HEK293 (cell line): ENCODE measurements at regions not wholly inside any gene's neighbourhood (a gene's known extent, or its start where the extent isn't known, plus 50 kb on each side); places are given as distances from the start of the nearest gene placed in this dataset.

Experiments
- CTCF ChIA-PET: fragments of 350-600 bp; formaldehyde crosslinking; extraction: SDS; loops from one replicate; lab custom pipeline; 2021; ENCODE audit warnings: antibody characterized with exemption; lab: Yijun Ruan, JAX
- POLR2A ChIA-PET: fragments of 300-600 bp; formaldehyde crosslinking; extraction: SDS; loops from one replicate; lab custom pipeline; 2020; ENCODE audit warnings: antibody characterized with exemption, inconsistent platforms; lab: Yijun Ruan, JAX
- H3K27ac ChIP-seq: fragments of 200-500 bp; sonication (Bioruptor generic); 2 replicates; pipeline ENCODE4 v1.5.1; 2014; ENCODE audit warnings: low read depth, low read length, control low read depth, inconsistent platforms; ENCODE audit errors: extremely low read depth
- H3K36me3 ChIP-seq, 2 experiments: fragments of 200-500 bp in 1 of 2; sonication (Bioruptor generic) in 1 of 2; 1 replicate in 1 of 2; 2 replicates in 1 of 2; pipeline ENCODE4 v1.5.1; 2014 to 2017; ENCODE audit warnings: inconsistent platforms in 2 of 2, low read length in 2 of 2; ENCODE audit not compliant: control insufficient read depth in 2 of 2, insufficient read depth in 1 of 2
- H3K4me1 ChIP-seq: fragments of 200-500 bp; sonication (Bioruptor generic); 2 replicates; pipeline ENCODE4 v1.5.1; 2014; ENCODE audit warnings: mild to moderate bottlenecking, low read length, inconsistent platforms; ENCODE audit not compliant: control insufficient read depth, insufficient read depth
- H3K4me3 ChIP-seq: 2 replicates; pipeline ENCODE4 v1.5.1; 2011; ENCODE audit warnings: low read depth, mild to moderate bottlenecking, control low read depth, low read length, moderate library complexity
- H3K9me3 ChIP-seq: fragments of 200-500 bp; sonication (Bioruptor generic); 2 replicates; pipeline ENCODE4 v1.5.1; 2014; ENCODE audit warnings: low read depth, low read length, inconsistent platforms; ENCODE audit not compliant: control insufficient read depth, insufficient read depth
- ATF2 ChIP-seq: fragments of 450-650 bp; formaldehyde crosslinking; IDR thresholded peaks from 2 replicates; pipeline ENCODE4 v1.5.1; 2016; ENCODE audit warnings: missing biosample characterization, missing genetic modification characterization, low read depth
- FEZF1 ChIP-seq: fragments of 450-650 bp; formaldehyde crosslinking; IDR thresholded peaks from 2 replicates; pipeline ENCODE4 v1.5.1; 2016; ENCODE audit warnings: missing biosample characterization, missing genetic modification characterization
- KLF17 ChIP-seq: fragments of 450-650 bp; formaldehyde crosslinking; IDR thresholded peaks from 2 replicates; pipeline ENCODE4 v1.5.1; 2016; ENCODE audit warnings: missing biosample characterization, missing genetic modification characterization
- MEIS1 ChIP-seq: sonication (generic); formaldehyde crosslinking; IDR thresholded peaks from 2 replicates; pipeline ENCODE4 v1.8.1; 2022; ENCODE audit warnings: missing genetic modification reagents, mild to moderate bottlenecking, borderline replicate concordance
- ZNF121 ChIP-seq: fragments of 450-650 bp; formaldehyde crosslinking; IDR thresholded peaks from 2 replicates; pipeline ENCODE4 v1.5.1; 2016; ENCODE audit warnings: missing biosample characterization, missing genetic modification characterization
- ZNF266 ChIP-seq: fragments of 450-650 bp; formaldehyde crosslinking; IDR thresholded peaks from 2 replicates; pipeline ENCODE4 v1.5.1; 2016; ENCODE audit warnings: missing biosample characterization, missing genetic modification characterization, low read depth
- ZNF518A ChIP-seq: fragments of 450-650 bp; formaldehyde crosslinking; conservative IDR thresholded peaks from 2 replicates; pipeline ENCODE4 v1.5.1; 2016; ENCODE audit warnings: low read depth, missing biosample characterization, missing genetic modification characterization
- ZNF596 ChIP-seq: fragments of 450-650 bp; IDR thresholded peaks from 2 replicates; pipeline ENCODE4 v1.5.0; 2018; ENCODE audit warnings: missing biosample characterization, mild to moderate bottlenecking, missing genetic modification characterization, moderate library complexity
- ZNF837 ChIP-seq: fragments of 450-650 bp; formaldehyde crosslinking; IDR thresholded peaks from 2 replicates; pipeline ENCODE4 v1.5.1; 2016; ENCODE audit warnings: missing biosample characterization, missing genetic modification characterization
- ZXDB ChIP-seq: fragments of 450-650 bp; formaldehyde crosslinking; IDR thresholded peaks from 2 replicates; pipeline ENCODE4 v1.5.1; 2016; ENCODE audit warnings: missing biosample characterization, missing genetic modification characterization

- Histone ChIP-seq H3K9me3 (no peaks in the 10 kb centered on the region), H3K36me3 (no peaks in the 10 kb centered on the region), H3K27ac (no peak overlapping the region), H3K4me3 (no peak overlapping the region), H3K4me1 (no peaks in the 10 kb centered on the region)
- TF ChIP-seq ZNF596 (tag by site-specific recombination) (no peak), FEZF1 (tag by site-specific recombination) (no peak), KLF17 (tag by site-specific recombination) (no peak), ZNF518A (tag by site-specific recombination) (no peak), MEIS1 (CRISPR knock-in tag) (no peak), ZNF266 (tag by site-specific recombination) (no peak), ZNF121 (no peak)
- POLR2A ChIA-PET, result no interaction called here
- CTCF ChIA-PET, result no interaction called here
Observed at GRCh38 chr1:185412385-185413087, 95.5 kb upstream of the IVNS1ABP start.

- Histone ChIP-seq H3K4me3 (no peak overlapping the region), H3K27ac (no peak overlapping the region), H3K36me3 (no peaks in the 10 kb centered on the region), H3K9me3 (no peaks in the 10 kb centered on the region), H3K4me1 (no peaks in the 10 kb centered on the region)
- ChIA-PET CTCF (interaction anchor here (0.7 kb wide), 1 partner anchor 186 kb away, joined by 3 read pairs; no protein-coding TSS in a partner anchor), POLR2A (no interaction called here)
- TF ChIP-seq ZNF837 (tag by site-specific recombination), result no peak
Observed at GRCh38 chr1:185409763-185410528, 92.9 kb upstream of the IVNS1ABP start.

- Histone ChIP-seq H3K9me3 (no peaks in the 10 kb centered on the region), H3K4me3 (no peak overlapping the region), H3K27ac (no peak overlapping the region), H3K36me3 (no peaks in the 10 kb centered on the region), H3K4me1 (no peaks in the 10 kb centered on the region)
- POLR2A ChIA-PET, result no interaction called here
- no peak for TF ChIP-seq ZXDB
- CTCF ChIA-PET, result no interaction called here
Observed at GRCh38 chr1:185409345-185409744, 92.3 kb upstream of the IVNS1ABP start.

GRCh38 chr1:185408700-185409270 is 91.7 kb upstream of the IVNS1ABP start:
- no peak overlapping the region for H3K27ac ChIP-seq
- no peak for TF ChIP-seq ATF2 (tag by site-specific recombination)
- no peaks in the 10 kb centered on the region for H3K9me3 ChIP-seq
- H3K4me1 ChIP-seq, result no peaks in the 10 kb centered on the region
- no peak overlapping the region for H3K4me3 ChIP-seq
- H3K36me3 ChIP-seq, result no peaks in the 10 kb centered on the region
- ChIA-PET POLR2A (no interaction called here), CTCF (no interaction called here)
